CD4-positive, alpha-beta T cell (primary cell): ENCODE measurements at regions not wholly inside any gene's neighbourhood (a gene's known extent, or its start where the extent isn't known, plus 50 kb on each side); places are given as distances from the start of the nearest gene placed in this dataset.

Experiments used
- ATAC-seq: fragments of 200-7000 bp; cut with Tn5 transposase; one replicate; pipeline ENCODE4 v1.10.0; 2022; ENCODE audit warnings: mild to moderate bottlenecking; ENCODE audit not compliant: poor library complexity
- CTCF ChIA-PET: fragments of 350-600 bp; sonication (Branson Sonifier 250); formaldehyde crosslinking; loops from one replicate; lab custom pipeline; 2021; ENCODE audit warnings: antibody characterized with exemption, inconsistent platforms; lab: Charles Lee
- POLR2A ChIA-PET: fragments of 350-600 bp; sonication (Branson Sonifier 250); formaldehyde crosslinking; loops from one replicate; lab custom pipeline; 2021; ENCODE audit warnings: antibody characterized with exemption, inconsistent platforms; lab: Charles Lee
- DNase-seq, 14 experiments: peaks; one replicate each; pipeline ENCODE4 v3.0.0-alpha.2; 2013 to 2020; ENCODE audit warnings: mixed read lengths in 2 of 14
- H3K27ac ChIP-seq, 2 donors: one replicate each; pipeline versions ENCODE4 v1.5.1 to v1.7.0; 2013; ENCODE audit warnings: low read length in 2 of 2, low read depth in 1 of 2, mild to moderate bottlenecking in 1 of 2
- H3K27me3 ChIP-seq, 2 experiments: 1 replicate in 1 of 2; 2 replicates in 1 of 2; pipeline versions ENCODE4 v1.6.1 to v1.7.0; 2013; ENCODE audit warnings: low read length in 2 of 2, control low read depth in 1 of 2, mild to moderate bottlenecking in 1 of 2, moderate library complexity in 1 of 2; ENCODE audit not compliant: insufficient read depth in 2 of 2, control insufficient read depth in 1 of 2
- H3K36me3 ChIP-seq: one replicate; pipeline ENCODE4 v1.6.1; 2013; ENCODE audit warnings: low read length, control low read depth; ENCODE audit not compliant: insufficient read depth
- H3K4me1 ChIP-seq: one replicate; pipeline ENCODE4 v1.6.1; 2013; ENCODE audit warnings: low read length, control low read depth; ENCODE audit not compliant: insufficient read depth
- H3K4me3 ChIP-seq: one replicate; pipeline ENCODE4 v1.5.1; 2013; ENCODE audit warnings: mild to moderate bottlenecking, low read length, moderate library complexity
- H3K9me3 ChIP-seq, 2 experiments: 1 replicate in 1 of 2; 2 replicates in 1 of 2; pipeline versions ENCODE4 v1.6.1 to v1.7.0; 2013; ENCODE audit warnings: low read length in 2 of 2, mild to moderate bottlenecking in 2 of 2, control low read depth in 1 of 2, moderate library complexity in 1 of 2; ENCODE audit not compliant: control insufficient read depth in 1 of 2, insufficient read depth in 1 of 2
- H3K27ac Mint-ChIP-seq: one replicate; pipeline ENCODE4 v1.8.0; 2020; ENCODE audit warnings: mixed read lengths
- H3K27me3 Mint-ChIP-seq: one replicate; pipeline ENCODE4 v1.8.0; 2021; ENCODE audit warnings: mixed read lengths
- H3K36me3 Mint-ChIP-seq: one replicate; pipeline ENCODE4 v1.8.0; 2021; ENCODE audit warnings: low read depth, mixed read lengths
- H3K4me1 Mint-ChIP-seq: one replicate; pipeline ENCODE4 v1.8.0; 2021; ENCODE audit warnings: low read depth, mixed read lengths
- H3K4me3 Mint-ChIP-seq: one replicate; pipeline ENCODE4 v1.8.0; 2020; ENCODE audit warnings: mild to moderate bottlenecking, mixed read lengths
- H3K9me3 Mint-ChIP-seq: one replicate; pipeline ENCODE4 v1.8.0; 2020; ENCODE audit warnings: mixed read lengths
- CTCF ChIP-seq: fragments of 200-600 bp; IDR thresholded peaks from one replicate; pipeline ENCODE4 v1.8.0; 2022; ENCODE audit warnings: antibody characterized with exemption, mild to moderate bottlenecking
- intact Hi-C, 2 experiments: fragments of 100-400 bp; cut with DNase I in 1 of 2; cut with micrococcal nuclease in 1 of 2; formaldehyde crosslinking; loops; one replicate each; pipeline versions ENCODE4 v1.15.1 to v1.9.0; 2023 to 2025; cut with DNase I, micrococcal nuclease

DNA sequence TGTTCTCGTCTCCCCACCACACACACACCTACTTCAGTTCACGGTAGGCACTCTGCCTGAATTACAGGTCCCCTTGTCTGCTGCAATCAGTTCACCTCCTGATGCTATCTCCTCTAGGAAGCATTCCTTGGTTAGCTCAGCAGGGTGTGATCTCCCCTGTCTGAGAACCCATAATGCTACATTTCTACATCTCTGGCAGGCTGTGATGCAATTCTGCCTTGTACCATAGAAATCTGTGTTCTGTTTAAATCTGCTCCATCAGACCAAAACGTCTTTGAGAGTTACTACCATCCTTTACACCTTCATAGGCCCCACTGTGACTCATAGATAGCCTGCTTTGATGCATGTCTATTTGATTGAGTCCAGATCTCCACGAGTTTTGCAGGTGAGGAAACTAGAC is 103.9 kb downstream of the TTC32 start:
- no peak overlapping the region for H3K27ac ChIP-seq
- no peak for DNase-seq
- no peak for TF ChIP-seq CTCF
- Mint-ChIP-seq H3K36me3 (no peaks in the 10 kb centered on the region), H3K27ac (no peak overlapping the region), H3K9me3 (no peaks in the 10 kb centered on the region), H3K4me1 (no peaks in the 10 kb centered on the region), H3K4me3 (no peak overlapping the region), H3K27me3 (peaks cover 5% of the 10 kb centered on the region)
- H3K27me3 ChIP-seq = no peaks in the 10 kb centered on the region
- H3K9me3 ChIP-seq = no peaks in the 10 kb centered on the region
- no peak overlapping the region for H3K4me3 ChIP-seq
- H3K36me3 ChIP-seq = no peaks in the 10 kb centered on the region
- H3K4me1 ChIP-seq = no peaks in the 10 kb centered on the region
- ATAC-seq = no peak
- POLR2A ChIA-PET = no interaction called here
- intact Hi-C loops = no loop called here
- CTCF ChIA-PET = no interaction called here

GRCh38 chr2:19797243-19797810 is 104.5 kb downstream of the TTC32 start:
- H3K9me3 Mint-ChIP-seq = no peaks in the 10 kb centered on the region
- ATAC-seq (no peak), DNase-seq (no peak)
- no peak overlapping the region for H3K27ac ChIP-seq
- no peak for TF ChIP-seq CTCF
- CTCF ChIA-PET = no interaction called here
- no peaks in the 10 kb centered on the region for H3K4me1 Mint-ChIP-seq
- H3K4me1 ChIP-seq = no peaks in the 10 kb centered on the region
- H3K4me3 Mint-ChIP-seq = no peak overlapping the region
- H3K36me3 Mint-ChIP-seq = no peaks in the 10 kb centered on the region
- no peaks in the 10 kb centered on the region for H3K27me3 ChIP-seq
- intact Hi-C loops = no loop called here
- peaks cover 5% of the 10 kb centered on the region for H3K27me3 Mint-ChIP-seq
- H3K36me3 ChIP-seq = no peaks in the 10 kb centered on the region
- POLR2A ChIA-PET = no interaction called here
- H3K4me3 ChIP-seq = no peak overlapping the region
- H3K27ac Mint-ChIP-seq = no peak overlapping the region
- no peaks in the 10 kb centered on the region for H3K9me3 ChIP-seq

- Mint-ChIP-seq H3K9me3 (no peaks in the 10 kb centered on the region), H3K27me3 (peaks cover 10% of the 10 kb centered on the region), H3K4me1 (no peaks in the 10 kb centered on the region), H3K4me3 (no peak overlapping the region), H3K27ac (no peak overlapping the region), H3K36me3 (no peaks in the 10 kb centered on the region)
- no peaks in the 10 kb centered on the region for H3K36me3 ChIP-seq
- ATAC-seq (no peak), DNase-seq (no peak)
- POLR2A ChIA-PET = no interaction called here
- TF ChIP-seq CTCF = no peak
- no peaks in the 10 kb centered on the region for H3K4me1 ChIP-seq
- no peak overlapping the region for H3K27ac ChIP-seq
- intact Hi-C loops = no loop called here
- H3K9me3 ChIP-seq = no peaks in the 10 kb centered on the region
- CTCF ChIA-PET = interaction anchor here (1.3 kb wide), 1 partner anchor 15 kb away, joined by 7 read pairs; no protein-coding TSS in a partner anchor
- no peaks in the 10 kb centered on the region for H3K27me3 ChIP-seq
- H3K4me3 ChIP-seq = no peak overlapping the region
Observed at GRCh38 chr2:19796035-19796695, 105.6 kb downstream of the TTC32 start.
